Osteoblast (primary cell): ENCODE measurements at regions not wholly inside any gene's neighbourhood (a gene's known extent, or its start where the extent isn't known, plus 50 kb on each side); places are given as distances from the start of the nearest gene placed in this dataset.

Experiments used
- DNase-seq: peaks from one replicate; pipeline ENCODE4 v3.0.0; 2011; ENCODE audit warnings: low spot score, mixed read lengths; ENCODE audit not compliant: insufficient read length; ENCODE audit errors: missing footprints
- H2AFZ ChIP-seq: 2 replicates; pipeline ENCODE4 v1.6.0; 2011; ENCODE audit warnings: mild to moderate bottlenecking, low read length
- H3K27ac ChIP-seq: 2 replicates; pipeline ENCODE4 v1.5.1; 2011; ENCODE audit warnings: mild to moderate bottlenecking, low read depth, low read length, moderate library complexity
- H3K27me3 ChIP-seq: 2 replicates; pipeline ENCODE4 v1.6.0; 2012; ENCODE audit warnings: mild to moderate bottlenecking, control low read depth, inconsistent platforms, low read length, moderate library complexity; ENCODE audit not compliant: insufficient read depth
- H3K36me3 ChIP-seq: 2 replicates; pipeline ENCODE4 v1.5.1; 2011; ENCODE audit warnings: mild to moderate bottlenecking, low read length, control low read depth, moderate library complexity; ENCODE audit not compliant: insufficient read depth
- H3K4me1 ChIP-seq: 2 replicates; pipeline ENCODE4 v1.5.1; 2011; ENCODE audit warnings: mild to moderate bottlenecking, low read length, control low read depth, moderate library complexity; ENCODE audit not compliant: insufficient read depth
- H3K4me2 ChIP-seq: 2 replicates; pipeline ENCODE4 v1.6.0; 2011; ENCODE audit warnings: mild to moderate bottlenecking, low read length; ENCODE audit not compliant: insufficient read depth
- H3K4me3 ChIP-seq: fragments of 200-600 bp; sonication (generic); 3 replicates; pipeline ENCODE4 v1.5.1; 2012; ENCODE audit warnings: mild to moderate bottlenecking, low read length, inconsistent platforms; ENCODE audit not compliant: insufficient read depth
- H3K79me2 ChIP-seq: 2 replicates; pipeline ENCODE4 v1.6.0; 2012; ENCODE audit warnings: mild to moderate bottlenecking, low read length, control low read depth, inconsistent platforms; ENCODE audit not compliant: insufficient read depth
- H3K9me3 ChIP-seq: 2 replicates; pipeline ENCODE4 v1.5.1; 2011; ENCODE audit warnings: low read depth, low read length, control low read depth
- H4K20me1 ChIP-seq: 2 replicates; pipeline ENCODE4 v1.6.0; 2012; ENCODE audit warnings: mild to moderate bottlenecking, low read length, control low read depth; ENCODE audit not compliant: insufficient read depth
- CTCF ChIP-seq: IDR thresholded peaks from 2 replicates; pipeline ENCODE4 v1.5.1; 2011; ENCODE audit warnings: mild to moderate bottlenecking, low read depth, low read length, moderate library complexity; ENCODE audit errors: extremely low read depth

GRCh38 chr16:5801396-5801795 lies 703.8 kb upstream of the EEF2KMT start:
- Histone ChIP-seq H3K4me2 (no peak overlapping the region), H3K4me1 (no peaks in the 10 kb centered on the region), H3K27ac (no peak overlapping the region), H3K9me3 (peaks cover 2% of the 10 kb centered on the region), H3K4me3 (no peak overlapping the region), H3K79me2 (no peaks in the 10 kb centered on the region), H3K36me3 (no peaks in the 10 kb centered on the region), H4K20me1 (no peaks in the 10 kb centered on the region), H3K27me3 (no peaks in the 10 kb centered on the region), H2AFZ (no peak overlapping the region)
- TF ChIP-seq CTCF = no peak
- no peak for DNase-seq

- no peaks in the 10 kb centered on the region for H4K20me1 ChIP-seq
Measured at GRCh38 chr16:5793556-5793955, 696.0 kb upstream of the EEF2KMT start.

DNA sequence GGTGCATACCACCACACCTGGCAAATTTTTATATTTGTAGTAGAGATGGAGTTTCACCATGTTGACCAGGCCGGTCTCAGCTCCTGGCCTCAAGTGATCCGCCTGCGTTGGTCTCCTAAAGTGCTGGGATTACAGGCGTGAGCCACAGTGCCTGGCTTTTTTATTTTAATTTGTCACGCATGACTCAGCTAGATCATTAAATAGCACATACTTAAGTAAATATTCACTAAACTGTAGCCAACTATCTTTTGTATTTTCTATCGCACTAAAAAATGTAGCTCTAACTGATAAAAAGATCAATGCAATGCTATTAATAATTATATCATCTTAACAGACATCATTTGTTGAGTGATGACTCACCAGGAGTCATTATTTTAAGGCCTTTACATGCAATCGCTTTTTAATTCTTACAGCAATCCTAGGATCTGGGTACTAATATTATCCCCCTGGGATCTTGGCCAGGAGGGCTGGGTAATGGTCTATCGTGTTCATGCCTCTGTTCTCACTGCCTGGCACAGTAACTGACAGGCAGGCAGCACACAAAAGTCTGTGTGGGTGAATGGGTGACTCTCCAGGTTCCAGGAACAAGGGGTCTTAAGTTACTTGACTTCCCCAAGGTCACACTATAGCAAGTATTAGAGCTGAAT lies 693.5 kb upstream of the EEF2KMT start:
- H2AFZ ChIP-seq = no peak overlapping the region
- H3K36me3 ChIP-seq = no peaks in the 10 kb centered on the region
- no peaks in the 10 kb centered on the region for H3K79me2 ChIP-seq
- no peaks in the 10 kb centered on the region for H3K4me1 ChIP-seq
- H3K9me3 ChIP-seq = peaks cover 2% of the 10 kb centered on the region
- H3K27me3 ChIP-seq = no peaks in the 10 kb centered on the region
- no peak overlapping the region for H3K4me2 ChIP-seq
- no peak for DNase-seq
- no peaks in the 10 kb centered on the region for H4K20me1 ChIP-seq
- no peak overlapping the region for H3K4me3 ChIP-seq
- no peak for TF ChIP-seq CTCF
- no peak overlapping the region for H3K27ac ChIP-seq

More at GRCh38 chr16:5793556-5793955, 696.0 kb upstream of the EEF2KMT start:
- Histone ChIP-seq H3K36me3 (no peaks in the 10 kb centered on the region), H3K79me2 (no peaks in the 10 kb centered on the region), H3K27ac (no peak overlapping the region), H2AFZ (no peak overlapping the region), H3K4me1 (no peaks in the 10 kb centered on the region), H3K4me3 (no peak overlapping the region), H3K9me3 (peaks cover 2% of the 10 kb centered on the region), H3K27me3 (no peaks in the 10 kb centered on the region), H3K4me2 (no peak overlapping the region)
- no peak for TF ChIP-seq CTCF
- DNase-seq = no peak

DNA sequence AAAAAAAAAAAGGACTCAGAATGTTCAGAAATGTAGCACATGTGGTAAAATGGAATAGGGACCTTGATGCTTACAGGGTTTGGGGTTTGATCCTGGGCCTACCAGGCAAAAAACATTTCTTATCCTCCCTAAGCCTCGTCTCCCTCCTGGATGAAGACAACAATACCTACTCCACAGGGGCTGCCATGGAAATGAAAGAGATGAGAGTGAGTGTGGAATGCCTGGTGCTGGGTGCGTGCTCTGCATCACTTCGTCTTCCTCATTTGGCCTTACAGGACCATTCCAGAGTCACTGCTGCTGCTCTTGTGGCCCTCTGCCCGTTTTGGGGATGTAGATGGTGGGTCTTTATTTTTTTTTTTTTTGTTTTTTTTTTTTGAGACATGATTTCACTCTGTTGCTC lies 692.9 kb upstream of the EEF2KMT start:
- no peaks in the 10 kb centered on the region for H3K9me3 ChIP-seq
- no peak overlapping the region for H3K4me2 ChIP-seq
- no peak for DNase-seq
- no peak overlapping the region for H2AFZ ChIP-seq
- no peaks in the 10 kb centered on the region for H4K20me1 ChIP-seq
- H3K27me3 ChIP-seq = no peaks in the 10 kb centered on the region
- no peaks in the 10 kb centered on the region for H3K79me2 ChIP-seq
- H3K27ac ChIP-seq = no peak overlapping the region
- H3K4me1 ChIP-seq = no peaks in the 10 kb centered on the region
- no peak for TF ChIP-seq CTCF
- no peaks in the 10 kb centered on the region for H3K36me3 ChIP-seq
- H3K4me3 ChIP-seq = no peak overlapping the region
